Endothelial cell of umbilical vein (primary cell): ENCODE measurements at regions not wholly inside any gene's neighbourhood (a gene's known extent, or its start where the extent isn't known, plus 50 kb on each side); places are given as distances from the start of the nearest gene placed in this dataset.

Experiments
- BruUV-seq: library from RNA; stranded (reverse); fragments of 400-500 nt; replicated peaks from 2 replicates; lab custom pipeline; 2021; lab: Mats Ljungman, UMichigan
- CTCF ChIA-PET: fragments of 300-600, 350-600 bp; sonication (Branson Sonifier 250); formaldehyde crosslinking; loops from one replicate; lab custom pipeline; 2021; ENCODE audit warnings: antibody characterized with exemption, inconsistent platforms; lab: Charles Lee
- POLR2A ChIA-PET: fragments of 300-600, 350-600 bp; sonication (Branson Sonifier 250); formaldehyde crosslinking; loops from one replicate; lab custom pipeline; 2021; ENCODE audit warnings: antibody characterized with exemption, inconsistent platforms; lab: Charles Lee
- DNase-seq: peaks from one replicate; pipeline ENCODE4 v3.0.0-alpha.2; 2011; ENCODE audit warnings: low read depth, low spot score
- FAIRE-seq: peaks from 2 replicates; lab custom pipeline; 2011; peaks lifted over from hg19 to GRCh38; lab: Jason Lieb, UNC
- H2AFZ ChIP-seq: 2 replicates; pipeline ENCODE4 v1.6.0; 2012; ENCODE audit warnings: low read depth, low read length, control low read depth, inconsistent platforms
- H3K27ac ChIP-seq: 2 replicates; pipeline ENCODE4 v1.5.1; 2011; ENCODE audit warnings: low read depth, mild to moderate bottlenecking, control low read depth, low read length, moderate library complexity; ENCODE audit not compliant: insufficient read depth
- H3K27me3 ChIP-seq, 2 experiments: 2 replicates each; pipeline versions ENCODE4 v1.6.0 to v1.6.1; 2011; ENCODE audit warnings: low read length in 2 of 2, mixed read lengths in 1 of 2; ENCODE audit not compliant: control insufficient read depth in 2 of 2, insufficient read depth in 2 of 2
- H3K36me3 ChIP-seq, 2 experiments: 2 replicates in 1 of 2; 3 replicates in 1 of 2; pipeline ENCODE4 v1.5.1; 2011; ENCODE audit warnings: low read length in 2 of 2, mild to moderate bottlenecking in 1 of 2, moderate library complexity in 1 of 2; ENCODE audit not compliant: control insufficient read depth in 2 of 2, insufficient read depth in 2 of 2; ENCODE audit errors: extremely low read depth in 1 of 2
- H3K4me1 ChIP-seq: 3 replicates; pipeline ENCODE4 v1.5.1; 2011; ENCODE audit warnings: mild to moderate bottlenecking, low read length; ENCODE audit not compliant: control insufficient read depth, insufficient read depth; ENCODE audit errors: extremely low read depth
- H3K4me2 ChIP-seq: 2 replicates; pipeline ENCODE4 v1.6.1; 2011; ENCODE audit warnings: low read length, control low read depth, mixed read lengths; ENCODE audit not compliant: insufficient read depth
- H3K4me3 ChIP-seq, 3 experiments: fragments of 200-600 bp in 1 of 3; sonication (generic), shearing (Covaris generic) in 1 of 3; replicated peaks in 1 of 3; 2 replicates each; pipeline ENCODE4 v1.5.1; 2011 to 2016; ENCODE audit warnings: control low read depth in 3 of 3, low read length in 3 of 3, mild to moderate bottlenecking in 2 of 3, inconsistent platforms in 1 of 3, low read depth in 1 of 3, moderate library complexity in 1 of 3; ENCODE audit not compliant: insufficient read depth in 1 of 3
- H3K79me2 ChIP-seq: 2 replicates; pipeline ENCODE4 v1.6.0; 2012; ENCODE audit warnings: low read length, inconsistent platforms; ENCODE audit not compliant: control insufficient read depth, insufficient read depth
- H3K9ac ChIP-seq: replicated peaks from 2 replicates; pipeline ENCODE3; 2011; ENCODE audit warnings: low read length, control low read depth; ENCODE audit not compliant: insufficient read depth; ENCODE audit errors: extremely low read depth
- H3K9me1 ChIP-seq: replicated peaks from 3 replicates; pipeline ENCODE4 v1.6.0; 2011; ENCODE audit warnings: mild to moderate bottlenecking, low read length; ENCODE audit not compliant: control insufficient read depth, insufficient read depth; ENCODE audit errors: extremely low read depth
- H3K9me3 ChIP-seq: replicated peaks from 2 replicates; pipeline ENCODE4 v1.5.1; 2012; ENCODE audit warnings: low read length, inconsistent platforms; ENCODE audit not compliant: control insufficient read depth, insufficient read depth
- H4K20me1 ChIP-seq: replicated peaks from 2 replicates; pipeline ENCODE3; 2011; ENCODE audit warnings: mild to moderate bottlenecking, low read length; ENCODE audit not compliant: control insufficient read depth, insufficient read depth; ENCODE audit errors: extremely low read depth
- EZH2 ChIP-seq: IDR thresholded peaks from 2 replicates; pipeline ENCODE4 v1.6.1; 2012; ENCODE audit warnings: borderline replicate concordance, low read depth, mild to moderate bottlenecking, moderate library complexity, low read length, inconsistent platforms; ENCODE audit not compliant: severe bottlenecking
- FOS ChIP-seq: IDR thresholded peaks from 2 replicates; pipeline ENCODE4 v1.6.1; 2011; ENCODE audit warnings: mild to moderate bottlenecking, low read length, moderate library complexity, borderline replicate concordance; ENCODE audit not compliant: insufficient read depth
- GATA2 ChIP-seq: IDR thresholded peaks from 2 replicates; pipeline ENCODE4 v1.7.0; 2011; ENCODE audit warnings: low read depth, mild to moderate bottlenecking, moderate library complexity, mixed read lengths, low read length; ENCODE audit not compliant: insufficient read length, insufficient read depth
- JUN ChIP-seq: IDR thresholded peaks from 2 replicates; pipeline ENCODE4 v1.6.1; 2011; ENCODE audit warnings: borderline replicate concordance, low read depth; ENCODE audit not compliant: insufficient read length, insufficient read depth
- MYC ChIP-seq: IDR thresholded peaks from one replicate; pipeline ENCODE4 v1.6.1; 2011; ENCODE audit warnings: mild to moderate bottlenecking, low read depth, low read length
- POLR2A ChIP-seq: IDR thresholded peaks from 2 replicates; pipeline ENCODE4 v1.6.1; 2012; ENCODE audit warnings: low read depth, mild to moderate bottlenecking, control low read depth, low read length
- POLR2AphosphoS5 ChIP-seq: IDR thresholded peaks from 2 replicates; pipeline ENCODE4 v1.6.1; 2012; ENCODE audit warnings: low read depth, mild to moderate bottlenecking, control low read depth, low read length, moderate library complexity; ENCODE audit not compliant: insufficient read depth
- dilution Hi-C: fragments of 300-500 bp; cut with MboI; formaldehyde crosslinking; loops from one replicate; pipeline ENCODE4 v1.15.0; 2019; ENCODE audit warnings: low sequenced_read_pairs; ENCODE audit not compliant: extremely low pct_ligation_motif_present
- intact Hi-C: fragments of 100-400 bp; cut with micrococcal nuclease; formaldehyde crosslinking; loops from one replicate; pipeline ENCODE4 v1.10.0; 2022
- TF ChIP-seq, protein P1 (sequence below), 2 donors: IDR thresholded peaks; 1 replicate in 1 of 2; 2 replicates in 1 of 2; pipeline ENCODE4 v1.5.1; 2011; ENCODE audit warnings: low read length in 2 of 2, mild to moderate bottlenecking in 2 of 2, moderate library complexity in 2 of 2, control low read depth in 1 of 2, inconsistent platforms in 1 of 2, low read depth in 1 of 2; ENCODE audit not compliant: insufficient read depth in 1 of 2; ENCODE audit errors: extremely low read depth in 1 of 2
- TF ChIP-seq, protein P2 (sequence below): IDR thresholded peaks from 2 replicates; pipeline ENCODE4 v1.6.1; 2011; ENCODE audit not compliant: insufficient read depth, insufficient read length

DNA sequence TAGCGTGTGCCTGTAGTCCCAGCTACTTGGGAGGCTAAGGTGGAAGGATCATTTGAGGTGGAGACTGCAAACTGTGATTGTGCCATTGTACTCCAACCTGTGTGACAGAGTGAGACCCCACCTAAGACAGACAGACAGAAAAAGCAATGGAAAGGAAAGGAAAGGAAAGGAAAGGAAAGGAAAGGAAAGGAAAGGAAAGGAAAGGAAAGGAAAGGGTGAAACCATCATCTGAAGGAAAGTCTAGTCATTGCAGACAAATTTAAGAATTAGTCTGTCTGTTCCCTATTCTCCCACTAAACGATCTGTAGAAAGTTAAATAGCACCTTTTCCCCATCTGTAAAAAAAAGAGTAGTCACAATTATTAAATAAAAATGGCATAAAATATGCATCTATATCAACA is 91.1 kb upstream of the SKAP2 start:
- CTCF ChIA-PET, result interaction anchor here (1.1 kb wide), 1 partner anchor 11 kb away, joined by 3 read pairs; no protein-coding TSS in a partner anchor
- no peak for FAIRE-seq
- POLR2A ChIA-PET, result no interaction called here
- H3K9ac ChIP-seq, result no peak overlapping the region
- dilution Hi-C loops (no loop called here), intact Hi-C loops (no loop called here)
- no peaks in the 10 kb centered on the region for H3K9me1 ChIP-seq
- TF ChIP-seq POLR2A, result no peak
- TF ChIP-seq, protein P1, sequence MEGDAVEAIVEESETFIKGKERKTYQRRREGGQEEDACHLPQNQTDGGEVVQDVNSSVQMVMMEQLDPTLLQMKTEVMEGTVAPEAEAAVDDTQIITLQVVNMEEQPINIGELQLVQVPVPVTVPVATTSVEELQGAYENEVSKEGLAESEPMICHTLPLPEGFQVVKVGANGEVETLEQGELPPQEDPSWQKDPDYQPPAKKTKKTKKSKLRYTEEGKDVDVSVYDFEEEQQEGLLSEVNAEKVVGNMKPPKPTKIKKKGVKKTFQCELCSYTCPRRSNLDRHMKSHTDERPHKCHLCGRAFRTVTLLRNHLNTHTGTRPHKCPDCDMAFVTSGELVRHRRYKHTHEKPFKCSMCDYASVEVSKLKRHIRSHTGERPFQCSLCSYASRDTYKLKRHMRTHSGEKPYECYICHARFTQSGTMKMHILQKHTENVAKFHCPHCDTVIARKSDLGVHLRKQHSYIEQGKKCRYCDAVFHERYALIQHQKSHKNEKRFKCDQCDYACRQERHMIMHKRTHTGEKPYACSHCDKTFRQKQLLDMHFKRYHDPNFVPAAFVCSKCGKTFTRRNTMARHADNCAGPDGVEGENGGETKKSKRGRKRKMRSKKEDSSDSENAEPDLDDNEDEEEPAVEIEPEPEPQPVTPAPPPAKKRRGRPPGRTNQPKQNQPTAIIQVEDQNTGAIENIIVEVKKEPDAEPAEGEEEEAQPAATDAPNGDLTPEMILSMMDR (IDR thresholded peaks at IDR 0.05; ENCODE audit: extremely low read depth in 1 of 2, insufficient read depth in 1 of 2, low read depth in 1 of 2, low read length in 2 of 2), result no peak
- no peak for TF ChIP-seq JUN
- no peaks in the 10 kb centered on the region for H3K36me3 ChIP-seq
- H3K27ac ChIP-seq, result no peak overlapping the region
- H3K9me3 ChIP-seq, result no peaks in the 10 kb centered on the region
- no peaks in the 10 kb centered on the region for H3K27me3 ChIP-seq
- no peak for DNase-seq
- no peaks in the 10 kb centered on the region for H4K20me1 ChIP-seq
- H3K4me1 ChIP-seq, result peaks cover 10% of the 10 kb centered on the region
- no peak overlapping the region for H3K4me3 ChIP-seq
- no peaks in the 10 kb centered on the region for H3K79me2 ChIP-seq
- H2AFZ ChIP-seq, result no peak overlapping the region
- no peak overlapping the region for H3K4me2 ChIP-seq
- BruUV-seq, result no TSS peak

DNA sequence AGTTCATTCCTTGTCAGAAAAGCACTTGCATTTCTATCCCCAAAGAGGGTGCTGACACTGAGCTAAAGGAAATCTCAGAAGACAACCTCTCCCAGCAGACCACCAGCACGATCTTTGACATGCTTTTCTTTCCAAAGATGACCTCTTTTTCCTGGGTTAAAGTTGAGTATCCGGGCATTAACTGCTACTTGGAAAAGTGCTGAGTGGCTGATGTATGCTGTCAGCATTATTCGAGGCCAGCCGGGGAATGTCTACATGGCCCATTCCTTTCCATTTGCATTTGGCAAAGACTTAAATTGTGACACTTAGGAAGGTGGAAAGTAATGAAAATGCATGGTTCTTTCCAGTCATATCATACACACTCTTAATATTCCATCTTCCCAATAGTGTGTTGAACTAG is 90.6 kb upstream of the SKAP2 start:
- H3K4me3 ChIP-seq, result no peak overlapping the region
- no peak overlapping the region for H3K27ac ChIP-seq
- no peak overlapping the region for H3K4me2 ChIP-seq
- TF ChIP-seq JUN, result no peak
- no peak for TF ChIP-seq GATA2
- TF ChIP-seq, protein P2, sequence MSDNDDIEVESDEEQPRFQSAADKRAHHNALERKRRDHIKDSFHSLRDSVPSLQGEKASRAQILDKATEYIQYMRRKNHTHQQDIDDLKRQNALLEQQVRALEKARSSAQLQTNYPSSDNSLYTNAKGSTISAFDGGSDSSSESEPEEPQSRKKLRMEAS, result no peak
- TF ChIP-seq FOS, result no peak
- TF ChIP-seq POLR2AphosphoS5, result no peak
- no peak for TF ChIP-seq MYC
- no peak for TF ChIP-seq EZH2
- H2AFZ ChIP-seq, result no peak overlapping the region
- H3K9me1 ChIP-seq, result no peaks in the 10 kb centered on the region
- intact Hi-C loops, result no loop called here
- POLR2A ChIA-PET, result no interaction called here
- BruUV-seq, result no TSS peak
- H3K4me1 ChIP-seq, result peaks cover 10% of the 10 kb centered on the region
- H3K36me3 ChIP-seq, result no peaks in the 10 kb centered on the region
- no peaks in the 10 kb centered on the region for H4K20me1 ChIP-seq
- DNase-seq (no peak), FAIRE-seq (no peak)
- CTCF ChIA-PET, result interaction anchor here (1.0 to 1.4 kb wide), 2 partner anchors 12 to 38 kb away, joined by 3 to 4 read pairs; no protein-coding TSS in a partner anchor
- H3K27me3 ChIP-seq, result no peaks in the 10 kb centered on the region
- dilution Hi-C loops, result no loop called here
- no peaks in the 10 kb centered on the region for H3K79me2 ChIP-seq
- H3K9ac ChIP-seq, result no peak overlapping the region
- no peaks in the 10 kb centered on the region for H3K9me3 ChIP-seq
